K562 (cell line): ENCODE measurements at regions not wholly inside any gene's neighbourhood (a gene's known extent, or its start where the extent isn't known, plus 50 kb on each side); places are given as distances from the start of the nearest gene placed in this dataset.

ENCODE experiments used
- ATAC-seq: fragments of 200-7000 bp; cut with Tn5 transposase; 3 replicates; pipeline ENCODE4 v1.9.1; 2020; ENCODE audit warnings: moderate library complexity
- BruUV-seq: library from RNA; stranded (reverse); fragments of 400-500 nt; replicated peaks from 2 replicates; lab custom pipeline; 2021; lab: Mats Ljungman, UMichigan
- CTCF ChIA-PET: fragments of 300-600 bp; formaldehyde crosslinking; extraction: SDS; loops from one replicate; lab custom pipeline; 2021; ENCODE audit warnings: low intra/inter-chr PET ratio; lab: Yijun Ruan, JAX
- POLR2A ChIA-PET: fragments of 300-600, 350-650 bp; sonication (Branson Sonifier 250); formaldehyde crosslinking; extraction: SDS; loops from one replicate; lab custom pipeline; 2021; ENCODE audit warnings: antibody characterized with exemption, inconsistent platforms; lab: Yijun Ruan, JAX
- DNase-seq, 4 experiments: peaks; one replicate each; pipeline versions ENCODE4 v3.0.0 to v3.0.0-alpha.2; 2011 to 2018; ENCODE audit warnings: low spot score in 3 of 4, mixed read lengths in 3 of 4; ENCODE audit errors: extremely low read depth in 1 of 4
- FAIRE-seq: peaks from 2 replicates; lab custom pipeline; 2011; peaks lifted over from hg19 to GRCh38; lab: Jason Lieb, UNC
- H2AFZ ChIP-seq: 2 replicates; pipeline ENCODE4 v1.6.0; 2011; ENCODE audit warnings: low read depth, low read length, control low read depth, inconsistent platforms
- H3K27ac ChIP-seq: fragments of 200-600 bp; 3 replicates; pipeline ENCODE4 v1.8.0; 2011; ENCODE audit warnings: low read depth, mild to moderate bottlenecking, control low read depth, inconsistent platforms, low read length, moderate library complexity, mixed read lengths; ENCODE audit errors: extremely low read depth
- H3K27me3 ChIP-seq, 2 experiments: fragments of 300-600 bp in 1 of 2; 2 replicates in 1 of 2; 3 replicates in 1 of 2; pipeline versions ENCODE4 v1.6.0 to v1.8.0; 2011; ENCODE audit warnings: inconsistent platforms in 2 of 2, low read length in 2 of 2, mild to moderate bottlenecking in 1 of 2, mixed read lengths in 1 of 2, moderate library complexity in 1 of 2; ENCODE audit not compliant: control insufficient read depth in 2 of 2, insufficient read depth in 2 of 2
- H3K36me3 ChIP-seq: fragments of 300-600 bp; 3 replicates; pipeline ENCODE4 v1.8.0; 2011; ENCODE audit warnings: mild to moderate bottlenecking, low read length, inconsistent platforms; ENCODE audit not compliant: control insufficient read depth, insufficient read depth
- H3K4me1 ChIP-seq, 2 experiments: fragments of 200-600 bp in 1 of 2; replicated peaks in 1 of 2; 2 replicates in 1 of 2; 3 replicates in 1 of 2; pipeline versions ENCODE4 v1.5.1 to v1.8.0; 2011; ENCODE audit warnings: inconsistent platforms in 2 of 2, low read length in 2 of 2, mild to moderate bottlenecking in 1 of 2, mixed read lengths in 1 of 2, moderate library complexity in 1 of 2; ENCODE audit not compliant: control insufficient read depth in 2 of 2, insufficient read depth in 2 of 2
- H3K4me2 ChIP-seq: 2 replicates; pipeline ENCODE4 v1.6.1; 2011; ENCODE audit warnings: low read length, control low read depth, inconsistent platforms, mixed read lengths; ENCODE audit not compliant: insufficient read depth
- H3K4me3 ChIP-seq: fragments of 200-600 bp; sonication (generic), shearing (Covaris generic); 2 replicates; pipeline ENCODE4 v1.5.1; 2016; ENCODE audit warnings: control low read depth, inconsistent platforms
- H3K79me2 ChIP-seq: fragments of 200-600 bp; 3 replicates; pipeline ENCODE4 v1.8.0; 2011; ENCODE audit warnings: low read length, inconsistent platforms; ENCODE audit not compliant: control insufficient read depth, insufficient read depth
- H3K9ac ChIP-seq, 2 experiments: 2 replicates each; pipeline versions ENCODE4 v1.6.0 to v1.6.1; 2011; ENCODE audit warnings: low read depth in 2 of 2, low read length in 2 of 2, control low read depth in 1 of 2, inconsistent platforms in 1 of 2, mild to moderate bottlenecking in 1 of 2, mixed read lengths in 1 of 2; ENCODE audit not compliant: insufficient read depth in 1 of 2
- H3K9me1 ChIP-seq: one replicate; pipeline ENCODE4 v1.6.0; 2011; ENCODE audit warnings: inconsistent platforms, mild to moderate bottlenecking, low read length, moderate library complexity; ENCODE audit not compliant: control insufficient read depth, insufficient read depth
- H3K9me3 ChIP-seq: replicated peaks from 2 replicates; pipeline ENCODE4 v1.5.1; 2011; ENCODE audit warnings: low read depth, low read length, inconsistent platforms; ENCODE audit not compliant: control insufficient read depth, insufficient read depth
- H4K20me1 ChIP-seq: replicated peaks from 2 replicates; pipeline ENCODE4 v1.6.1; 2011; ENCODE audit warnings: low read length, inconsistent platforms, mixed read lengths; ENCODE audit not compliant: control insufficient read depth, insufficient read depth
- DACH1 ChIP-seq: fragments of 450-650 bp; IDR thresholded peaks from 2 replicates; pipeline ENCODE4 v1.6.1; 2018; ENCODE audit not compliant: partially characterized antibody
- E2F4 ChIP-seq: sonication (generic); formaldehyde crosslinking; IDR thresholded peaks from 2 replicates; pipeline ENCODE4 v1.8.0; 2022; ENCODE audit warnings: mild to moderate bottlenecking, low read depth, missing genetic modification reagents
- EGR1 ChIP-seq: fragments of 450-650 bp; conservative IDR thresholded peaks from 2 replicates; pipeline ENCODE4 v1.6.1; 2017; ENCODE audit warnings: mild to moderate bottlenecking
- GATAD2A ChIP-seq: fragments of 450-650 bp; IDR thresholded peaks from 2 replicates; pipeline ENCODE4 v1.6.1; 2017
- HES1 ChIP-seq: fragments of 450-650 bp; IDR thresholded peaks from 2 replicates; pipeline ENCODE4 v1.6.1; 2016; ENCODE audit warnings: low read depth, mild to moderate bottlenecking, moderate library complexity
- KLF1 ChIP-seq: fragments of 450-650 bp; IDR thresholded peaks from 2 replicates; pipeline ENCODE4 v1.6.1; 2016; ENCODE audit warnings: missing genetic modification characterization, missing compliant biosample characterization
- PHF8 ChIP-seq: fragments of 200-600 bp; sonication (generic); IDR thresholded peaks from 2 replicates; pipeline ENCODE4 v1.6.1; 2012; ENCODE audit warnings: mixed run types, mild to moderate bottlenecking, inconsistent platforms, low read length, moderate library complexity, borderline replicate concordance
- PREB ChIP-seq: sonication (generic); formaldehyde crosslinking; IDR thresholded peaks from 2 replicates; pipeline ENCODE4 v1.8.1; 2023; ENCODE audit warnings: mild to moderate bottlenecking, missing genetic modification reagents
- RCOR1 ChIP-seq, 2 experiments: IDR thresholded peaks; 2 replicates each; pipeline ENCODE4 v1.6.1; 2012; ENCODE audit warnings: low read depth in 2 of 2, low read length in 2 of 2, borderline replicate concordance in 1 of 2, improper control_type of control experiment in 1 of 2
- RHOXF2B ChIP-seq: fragments of 250-450 bp; sonication (Bioruptor Pico); conservative IDR thresholded peaks from 2 replicates; pipeline ENCODE4 v1.5.1; 2021
- TCF7 ChIP-seq: sonication (generic); IDR thresholded peaks from 2 replicates; pipeline ENCODE4 v1.6.1; 2016; ENCODE audit warnings: antibody characterized with exemption, borderline replicate concordance
- TGIF2 ChIP-seq: sonication (generic); formaldehyde crosslinking; IDR thresholded peaks from 2 replicates; pipeline ENCODE4 v1.8.1; 2022; ENCODE audit warnings: mild to moderate bottlenecking, missing genetic modification reagents, moderate library complexity
- TSC22D4 ChIP-seq: fragments of 450-650 bp; IDR thresholded peaks from 2 replicates; pipeline ENCODE4 v1.6.1; 2016; ENCODE audit warnings: missing genetic modification characterization, missing biosample characterization, control low read depth
- ZNF133 ChIP-seq: fragments of 250-450 bp; sonication (Bioruptor Pico); IDR thresholded peaks from 2 replicates; pipeline ENCODE4 v1.4.0; 2020; ENCODE audit warnings: mild to moderate bottlenecking
- ZNF583 ChIP-seq: fragments of 250-450 bp; sonication (Bioruptor Pico); IDR thresholded peaks from 2 replicates; pipeline ENCODE4 v1.4.0; 2020
- WGBS: fragments of 100-300 bp; shearing (Covaris generic); methylation state at CpG from one replicate; pipeline ENCODE4 v1.1.6; 2016; ENCODE audit warnings: low coverage, mixed read lengths; ENCODE audit not compliant: insufficient coverage; ENCODE audit errors: missing lambda C conversion rate; 5-methylcytosine and 5-hydroxymethylcytosine counted together
- in situ Hi-C: fragments of 300-500 bp; cut with MboI; formaldehyde crosslinking; loops from 4 replicates; pipeline ENCODE4 v1.15.0; 2018; ENCODE audit warnings: inconsistent platforms, mixed read lengths
- intact Hi-C: fragments of 100-400 bp; cut with micrococcal nuclease; formaldehyde crosslinking; loops from 2 replicates; pipeline ENCODE4 v1.14.2; 2022

GRCh38 chr20:6580486-6580885 lies 187.0 kb upstream of the BMP2 start (continued):
- no peak for TF ChIP-seq HES1

GRCh38 chr20:6579824-6580223 lies 187.7 kb upstream of the BMP2 start:
- in situ Hi-C loops (no loop called here), intact Hi-C loops (no loop called here)
- no peak for FAIRE-seq
- CTCF ChIA-PET, result no interaction called here
- BruUV-seq, result no TSS peak
- POLR2A ChIA-PET, result no interaction called here
- Histone ChIP-seq H2AFZ (no peak overlapping the region), H3K9ac (no peak overlapping the region), H3K36me3 (no peaks in the 10 kb centered on the region), H3K79me2 (no peaks in the 10 kb centered on the region), H3K4me1 (no peaks in the 10 kb centered on the region), H4K20me1 (no peaks in the 10 kb centered on the region), H3K4me2 (no peak overlapping the region), H3K27me3 (no peaks in the 10 kb centered on the region), H3K9me1 (no peaks in the 10 kb centered on the region), H3K27ac (no peak overlapping the region), H3K9me3 (no peaks in the 10 kb centered on the region), H3K4me3 (no peak overlapping the region)
- no peak for ATAC-seq
- no peak for TF ChIP-seq TSC22D4 (tag)
- 0% methylated on average over 3 of the region's 3 CpGs for WGBS
- no peak for DNase-seq

- H3K27ac ChIP-seq, result no peak overlapping the region
- ChIA-PET POLR2A (no interaction called here), CTCF (no interaction called here)
- DNase-seq, result no peak
- H3K9me3 ChIP-seq, result no peaks in the 10 kb centered on the region
- FAIRE-seq, result no peak
- H3K36me3 ChIP-seq, result no peaks in the 10 kb centered on the region
- H3K79me2 ChIP-seq, result no peaks in the 10 kb centered on the region
- intact Hi-C loops (no loop called here), in situ Hi-C loops (no loop called here)
- H4K20me1 ChIP-seq, result no peaks in the 10 kb centered on the region
- H3K4me3 ChIP-seq, result no peak overlapping the region
- no peaks in the 10 kb centered on the region for H3K9me1 ChIP-seq
- H3K27me3 ChIP-seq, result no peaks in the 10 kb centered on the region
- H3K4me2 ChIP-seq, result no peak overlapping the region
- BruUV-seq, result no TSS peak
- WGBS, result 0% methylated on average over 3 of the region's 5 CpGs
- H3K9ac ChIP-seq, result no peak overlapping the region
- H2AFZ ChIP-seq, result no peak overlapping the region
- no peak for ATAC-seq
- no peaks in the 10 kb centered on the region for H3K4me1 ChIP-seq
- no peak for TF ChIP-seq TCF7
- no peak for TF ChIP-seq PHF8
- no peak for TF ChIP-seq ZNF583 (CRISPR knock-in tag)
- TF ChIP-seq TGIF2 (CRISPR knock-in tag), result no peak
- TF ChIP-seq ZNF133 (CRISPR knock-in tag), result no peak
- TF ChIP-seq E2F4, result no peak
- TF ChIP-seq RHOXF2B (CRISPR knock-in tag), result no peak
- no peak for TF ChIP-seq RCOR1 (IDR thresholded peaks at IDR 0.05; ENCODE audit: borderline replicate concordance in 1 of 2, low read depth in 2 of 2, low read length in 2 of 2)
- TF ChIP-seq PREB, result no peak
- TF ChIP-seq GATAD2A, result no peak
- no peak for TF ChIP-seq KLF1 (tag)
- no peak for TF ChIP-seq EGR1
- no peak for TF ChIP-seq DACH1
These were observed 188.1 kb upstream of the BMP2 start for GRCh38 chr20:6579417-6579816.
